ENCODE measurements at regions not wholly inside any gene's neighbourhood (a gene's known extent, or its start where the extent isn't known, plus 50 kb on each side); places are given as distances from the start of the nearest gene placed in this dataset.

DNA sequence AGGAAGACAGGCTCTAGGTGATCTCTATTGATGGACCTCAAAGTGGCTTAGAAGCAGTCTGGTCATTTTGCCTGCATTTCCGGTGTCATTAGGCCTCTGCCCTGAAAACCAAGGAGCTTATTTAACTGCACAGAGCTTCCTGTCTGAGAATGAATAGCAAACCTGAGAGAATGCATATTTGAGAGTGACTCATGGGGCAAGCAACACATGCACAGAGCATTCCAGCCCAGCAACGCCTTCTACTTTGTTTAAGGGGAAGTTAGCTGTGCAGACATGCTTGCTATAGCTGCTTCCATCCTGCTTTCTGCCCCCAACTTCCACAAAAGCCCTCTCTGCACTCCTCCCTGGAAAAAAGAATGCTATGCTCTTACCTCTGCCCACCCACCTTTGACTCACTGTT, 232.8 kb downstream of the GRB14 start:
- TF ChIP-seq, protein P1, sequence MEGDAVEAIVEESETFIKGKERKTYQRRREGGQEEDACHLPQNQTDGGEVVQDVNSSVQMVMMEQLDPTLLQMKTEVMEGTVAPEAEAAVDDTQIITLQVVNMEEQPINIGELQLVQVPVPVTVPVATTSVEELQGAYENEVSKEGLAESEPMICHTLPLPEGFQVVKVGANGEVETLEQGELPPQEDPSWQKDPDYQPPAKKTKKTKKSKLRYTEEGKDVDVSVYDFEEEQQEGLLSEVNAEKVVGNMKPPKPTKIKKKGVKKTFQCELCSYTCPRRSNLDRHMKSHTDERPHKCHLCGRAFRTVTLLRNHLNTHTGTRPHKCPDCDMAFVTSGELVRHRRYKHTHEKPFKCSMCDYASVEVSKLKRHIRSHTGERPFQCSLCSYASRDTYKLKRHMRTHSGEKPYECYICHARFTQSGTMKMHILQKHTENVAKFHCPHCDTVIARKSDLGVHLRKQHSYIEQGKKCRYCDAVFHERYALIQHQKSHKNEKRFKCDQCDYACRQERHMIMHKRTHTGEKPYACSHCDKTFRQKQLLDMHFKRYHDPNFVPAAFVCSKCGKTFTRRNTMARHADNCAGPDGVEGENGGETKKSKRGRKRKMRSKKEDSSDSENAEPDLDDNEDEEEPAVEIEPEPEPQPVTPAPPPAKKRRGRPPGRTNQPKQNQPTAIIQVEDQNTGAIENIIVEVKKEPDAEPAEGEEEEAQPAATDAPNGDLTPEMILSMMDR (IDR thresholded peaks at IDR 0.05): no peak
- no peak for TF ChIP-seq EZH2 (IDR thresholded peaks at IDR 0.05)
- TF ChIP-seq EZH2phosphoT487 (IDR thresholded peaks at IDR 0.05): no peak

Data from neural progenitor cell (in vitro differentiated cells).